IMR-90 (cell line): ENCODE measurements at regions not wholly inside any gene's neighbourhood (a gene's known extent, or its start where the extent isn't known, plus 50 kb on each side); places are given as distances from the start of the nearest gene placed in this dataset.

Experiments
- ATAC-seq: fragments of 200-7000 bp; cut with Tn5 transposase; 2 replicates; pipeline ENCODE4 v1.9.1; 2020; ENCODE audit warnings: low read depth, mild to moderate bottlenecking, moderate library complexity
- BruUV-seq: library from RNA; stranded (reverse); fragments of 400-500 nt; replicated peaks from 2 replicates; lab custom pipeline; 2021; lab: Mats Ljungman, UMichigan
- CTCF ChIA-PET: fragments of 300-600 bp; formaldehyde crosslinking; extraction: SDS; loops from one replicate; lab custom pipeline; 2021; ENCODE audit warnings: antibody characterized with exemption; lab: Yijun Ruan, JAX
- POLR2A ChIA-PET: fragments of 300-600 bp; sonication (Branson Sonifier 250); formaldehyde crosslinking; loops from one replicate; lab custom pipeline; 2022; ENCODE audit warnings: antibody characterized with exemption; ENCODE audit not compliant: unreplicated experiment; lab: Charles Lee
- DNase-seq: peaks from one replicate; pipeline ENCODE4 v3.0.0; 2013
- H2AFZ ChIP-seq: replicated peaks from 2 replicates; pipeline ENCODE3; 2013; ENCODE audit warnings: low read length, mild to moderate bottlenecking; ENCODE audit not compliant: poor library complexity
- H2AK5ac ChIP-seq: 2 replicates; pipeline ENCODE4 v1.6.1; 2013; ENCODE audit warnings: low read depth, low read length, inconsistent platforms
- H2AK9ac ChIP-seq: replicated peaks from 2 replicates; pipeline ENCODE3; 2013; ENCODE audit warnings: mild to moderate bottlenecking, low read depth, low read length, moderate library complexity; ENCODE audit not compliant: poor library complexity
- H2BK120ac ChIP-seq: 2 replicates; pipeline ENCODE4 v1.6.1; 2013; ENCODE audit warnings: low read depth, low read length, inconsistent platforms
- H2BK15ac ChIP-seq: 3 replicates; pipeline ENCODE4 v1.6.1; 2013; ENCODE audit warnings: low read depth, low read length, inconsistent platforms
- H2BK20ac ChIP-seq: 2 replicates; pipeline ENCODE4 v1.6.1; 2013; ENCODE audit warnings: low read depth, mild to moderate bottlenecking, inconsistent platforms, low read length, moderate library complexity
- H2BK5ac ChIP-seq: 2 replicates; pipeline ENCODE4 v1.6.1; 2013; ENCODE audit warnings: mild to moderate bottlenecking, low read depth, low read length, inconsistent platforms; ENCODE audit not compliant: poor library complexity, severe bottlenecking
- H3K14ac ChIP-seq: replicated peaks from 2 replicates; pipeline ENCODE4 v1.6.1; 2013; ENCODE audit warnings: low read depth, low read length, inconsistent platforms
- H3K18ac ChIP-seq: 2 replicates; pipeline ENCODE4 v1.6.1; 2013; ENCODE audit warnings: low read depth, low read length, control low read depth
- H3K23ac ChIP-seq: 2 replicates; pipeline ENCODE4 v1.6.1; 2013; ENCODE audit warnings: low read depth, low read length, inconsistent platforms
- H3K27ac ChIP-seq: 2 replicates; pipeline ENCODE4 v1.5.1; 2013; ENCODE audit warnings: mild to moderate bottlenecking, control low read depth, low read length; ENCODE audit not compliant: insufficient read depth
- H3K27me3 ChIP-seq: 2 replicates; pipeline ENCODE4 v1.6.1; 2013; ENCODE audit warnings: low read length; ENCODE audit not compliant: control insufficient read depth, insufficient read depth
- H3K36me3 ChIP-seq: 2 replicates; pipeline ENCODE4 v1.6.1; 2013; ENCODE audit warnings: low read length, mixed read lengths; ENCODE audit not compliant: control insufficient read depth, insufficient read depth
- H3K4ac ChIP-seq: 2 replicates; pipeline ENCODE4 v1.6.1; 2013; ENCODE audit warnings: low read depth, low read length, inconsistent platforms
- H3K4me1 ChIP-seq: 2 replicates; pipeline ENCODE4 v1.6.1; 2013; ENCODE audit warnings: low read length, mixed read lengths; ENCODE audit not compliant: control insufficient read depth, insufficient read depth
- H3K4me2 ChIP-seq: 2 replicates; pipeline ENCODE4 v1.6.1; 2013; ENCODE audit warnings: low read depth, mild to moderate bottlenecking, control low read depth, low read length, moderate library complexity
- H3K4me3 ChIP-seq: 2 replicates; pipeline ENCODE4 v1.5.1; 2013; ENCODE audit warnings: low read depth, mild to moderate bottlenecking, control low read depth, low read length, moderate library complexity; ENCODE audit not compliant: insufficient read depth
- H3K56ac ChIP-seq: 2 replicates; pipeline ENCODE4 v1.6.1; 2013; ENCODE audit warnings: low read length, inconsistent platforms; ENCODE audit not compliant: insufficient read depth; ENCODE audit errors: extremely low read depth
- H3K79me1 ChIP-seq, 2 experiments: 2 replicates each; pipeline ENCODE4 v1.6.1; 2013; ENCODE audit warnings: low read length in 2 of 2, inconsistent platforms in 1 of 2, low read depth in 1 of 2
- H3K9ac ChIP-seq: 2 replicates; pipeline ENCODE4 v1.6.1; 2013; ENCODE audit warnings: low read depth, low read length, control low read depth
- H3K9me1 ChIP-seq: 2 replicates; pipeline ENCODE4 v1.6.1; 2013; ENCODE audit warnings: low read length, inconsistent platforms; ENCODE audit not compliant: insufficient read depth
- H3K9me3 ChIP-seq: 2 replicates; pipeline ENCODE4 v1.6.1; 2013; ENCODE audit warnings: low read length; ENCODE audit not compliant: control insufficient read depth, insufficient read depth
- H4K20me1 ChIP-seq: 2 replicates; pipeline ENCODE4 v1.6.1; 2013; ENCODE audit warnings: low read length, inconsistent platforms; ENCODE audit not compliant: insufficient read depth
- H4K5ac ChIP-seq: 2 replicates; pipeline ENCODE4 v1.6.1; 2013; ENCODE audit warnings: mild to moderate bottlenecking, low read depth, low read length, control low read depth
- H4K8ac ChIP-seq, 2 experiments: 2 replicates each; pipeline ENCODE4 v1.6.1; 2013; ENCODE audit warnings: low read depth in 2 of 2, low read length in 2 of 2, control low read depth in 1 of 2, inconsistent platforms in 1 of 2
- H4K91ac ChIP-seq: 2 replicates; pipeline ENCODE4 v1.6.1; 2013; ENCODE audit warnings: low read depth, low read length, inconsistent platforms; ENCODE audit not compliant: insufficient read depth
- BHLHE40 ChIP-seq: fragments of 150-350 bp; IDR thresholded peaks from 2 replicates; pipeline ENCODE4 v1.6.1; 2016; ENCODE audit warnings: mild to moderate bottlenecking, low read depth, low read length
- CEBPB ChIP-seq: IDR thresholded peaks from 2 replicates; pipeline ENCODE4 v1.6.1; 2012; ENCODE audit warnings: low read depth, low read length, improper control_type of control experiment
- CHD1 ChIP-seq: IDR thresholded peaks from 2 replicates; pipeline ENCODE4 v1.6.1; 2012; ENCODE audit warnings: low read depth, low read length, improper control_type of control experiment
- MAFK ChIP-seq: IDR thresholded peaks from 2 replicates; pipeline ENCODE4 v1.6.1; 2012; ENCODE audit warnings: low read depth, low read length, improper control_type of control experiment
- MXI1 ChIP-seq: IDR thresholded peaks from 2 replicates; pipeline ENCODE4 v1.6.1; 2012; ENCODE audit warnings: low read depth, mild to moderate bottlenecking, low read length, moderate library complexity, borderline replicate concordance
- NFE2L2 ChIP-seq: fragments of 150-350 bp; IDR thresholded peaks from 2 replicates; pipeline ENCODE4 v1.6.1; 2016; ENCODE audit warnings: low read depth, mild to moderate bottlenecking, low read length
- POLR2A ChIP-seq: IDR thresholded peaks from 2 replicates; pipeline ENCODE4 v1.6.1; 2012; ENCODE audit warnings: mild to moderate bottlenecking, low read depth, low read length
- RAD21 ChIP-seq: IDR thresholded peaks from 2 replicates; pipeline ENCODE4 v1.6.1; 2012; ENCODE audit warnings: low read length, improper control_type of control experiment
- RCOR1 ChIP-seq: IDR thresholded peaks from 2 replicates; pipeline ENCODE4 v1.6.1; 2012; ENCODE audit warnings: mild to moderate bottlenecking, low read length, improper control_type of control experiment; ENCODE audit not compliant: insufficient replicate concordance
- RFX5 ChIP-seq: IDR thresholded peaks from 2 replicates; pipeline ENCODE4 v1.8.0; 2012; ENCODE audit warnings: low read depth, mild to moderate bottlenecking, low read length, moderate library complexity
- WGBS, 2 experiments: methylation state at CpG; one replicate each; pipeline versions ENCODE4 v1.1.5 to v1.1.7; 2013; ENCODE audit warnings: missing lambda C conversion rate in 2 of 2; ENCODE audit not compliant: insufficient read length in 1 of 2; ENCODE audit errors: extremely low coverage in 2 of 2; 5-methylcytosine and 5-hydroxymethylcytosine counted together
- dilution Hi-C: fragments of 300-500 bp; cut with HindIII; formaldehyde crosslinking; loops from one replicate; pipeline ENCODE4 v1.14.3; 2018; ENCODE audit warnings: low sequenced_read_pairs; ENCODE audit not compliant: unreplicated experiment
- in situ Hi-C: fragments of 300-500 bp; cut with MboI; formaldehyde crosslinking; loops from 3 replicates; pipeline ENCODE4 v1.14.3; 2019; ENCODE audit warnings: low sequenced_read_pairs, inconsistent platforms, mixed read lengths
- intact Hi-C: fragments of 100-400 bp; cut with micrococcal nuclease; formaldehyde crosslinking; loops from 2 replicates; pipeline ENCODE4 v1.10.0; 2022
- TF ChIP-seq, protein P1 (sequence below): conservative IDR thresholded peaks from 2 replicates; pipeline ENCODE4 v1.5.1; 2012; ENCODE audit warnings: mild to moderate bottlenecking, low read depth, low read length, improper control_type of control experiment
- TF ChIP-seq, protein P2 (sequence below): fragments of 150-350 bp; IDR thresholded peaks from 2 replicates; pipeline ENCODE4 v1.6.1; 2017; ENCODE audit warnings: mild to moderate bottlenecking, antibody characterized with exemption, low read length, low read depth
- TF ChIP-seq, protein P3 (sequence below): fragments of 150-350 bp; IDR thresholded peaks from 2 replicates; pipeline ENCODE4 v1.6.1; 2016; ENCODE audit warnings: low read depth, mild to moderate bottlenecking, low read length, moderate library complexity, borderline replicate concordance

DNA sequence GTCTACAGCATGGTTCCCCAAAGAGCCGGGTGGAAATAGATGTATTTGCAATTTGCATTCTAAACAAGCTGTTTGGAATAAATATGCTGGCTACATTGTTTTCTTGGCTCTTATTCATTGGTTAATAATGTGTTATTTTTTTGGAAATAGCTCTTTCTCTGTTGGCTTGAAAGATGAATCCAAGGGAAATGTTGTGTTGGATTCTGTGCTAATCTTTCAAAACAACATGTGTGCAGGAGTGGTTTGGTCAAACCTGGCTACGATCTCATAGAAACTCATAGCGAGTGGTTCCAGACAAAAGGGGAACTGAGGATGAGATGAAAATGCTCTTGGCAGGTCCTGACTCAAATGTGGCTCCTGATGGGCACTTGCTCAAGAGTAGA, 63.7 kb upstream of the CXCL14 start:
- Histone ChIP-seq H2AK5ac (no peak overlapping the region), H4K5ac (no peak overlapping the region), H4K20me1 (no peaks in the 10 kb centered on the region), H3K14ac (no peak overlapping the region), H2BK20ac (no peak overlapping the region), H3K18ac (no peak overlapping the region), H2AFZ (no peak overlapping the region), H3K4me3 (no peak overlapping the region), H3K4ac (no peak overlapping the region), H3K36me3 (no peaks in the 10 kb centered on the region), H3K27me3 (no peaks in the 10 kb centered on the region), H2BK5ac (no peak overlapping the region), H2BK120ac (no peak overlapping the region), H4K8ac (no peak overlapping the region), H3K4me1 (no peaks in the 10 kb centered on the region), H3K4me2 (no peak overlapping the region), H3K27ac (no peak overlapping the region), H3K9ac (no peak overlapping the region), H3K23ac (no peak overlapping the region), H3K56ac (no peak overlapping the region), H2AK9ac (no peak overlapping the region), H3K9me3 (no peaks in the 10 kb centered on the region), H3K79me1 (no peaks in the 10 kb centered on the region), H3K9me1 (no peaks in the 10 kb centered on the region), H2BK15ac (no peak overlapping the region), H4K91ac (no peak overlapping the region)
- no CpG with 5 or more reads among the region's 3 CpGs for WGBS, 2 experiments
- intact Hi-C loops (no loop called here), dilution Hi-C loops (no loop called here), in situ Hi-C loops (no loop called here)
- CTCF ChIA-PET = no interaction called here
- TF ChIP-seq MAFK (no peak), NFE2L2 (no peak), POLR2A (no peak), CHD1 (no peak), RCOR1 (no peak), MXI1 (no peak), BHLHE40 (no peak), RFX5 (no peak), RAD21 (no peak), CEBPB (no peak)
- TF ChIP-seq, protein P1, sequence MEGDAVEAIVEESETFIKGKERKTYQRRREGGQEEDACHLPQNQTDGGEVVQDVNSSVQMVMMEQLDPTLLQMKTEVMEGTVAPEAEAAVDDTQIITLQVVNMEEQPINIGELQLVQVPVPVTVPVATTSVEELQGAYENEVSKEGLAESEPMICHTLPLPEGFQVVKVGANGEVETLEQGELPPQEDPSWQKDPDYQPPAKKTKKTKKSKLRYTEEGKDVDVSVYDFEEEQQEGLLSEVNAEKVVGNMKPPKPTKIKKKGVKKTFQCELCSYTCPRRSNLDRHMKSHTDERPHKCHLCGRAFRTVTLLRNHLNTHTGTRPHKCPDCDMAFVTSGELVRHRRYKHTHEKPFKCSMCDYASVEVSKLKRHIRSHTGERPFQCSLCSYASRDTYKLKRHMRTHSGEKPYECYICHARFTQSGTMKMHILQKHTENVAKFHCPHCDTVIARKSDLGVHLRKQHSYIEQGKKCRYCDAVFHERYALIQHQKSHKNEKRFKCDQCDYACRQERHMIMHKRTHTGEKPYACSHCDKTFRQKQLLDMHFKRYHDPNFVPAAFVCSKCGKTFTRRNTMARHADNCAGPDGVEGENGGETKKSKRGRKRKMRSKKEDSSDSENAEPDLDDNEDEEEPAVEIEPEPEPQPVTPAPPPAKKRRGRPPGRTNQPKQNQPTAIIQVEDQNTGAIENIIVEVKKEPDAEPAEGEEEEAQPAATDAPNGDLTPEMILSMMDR = no peak
- TF ChIP-seq, protein P2, sequence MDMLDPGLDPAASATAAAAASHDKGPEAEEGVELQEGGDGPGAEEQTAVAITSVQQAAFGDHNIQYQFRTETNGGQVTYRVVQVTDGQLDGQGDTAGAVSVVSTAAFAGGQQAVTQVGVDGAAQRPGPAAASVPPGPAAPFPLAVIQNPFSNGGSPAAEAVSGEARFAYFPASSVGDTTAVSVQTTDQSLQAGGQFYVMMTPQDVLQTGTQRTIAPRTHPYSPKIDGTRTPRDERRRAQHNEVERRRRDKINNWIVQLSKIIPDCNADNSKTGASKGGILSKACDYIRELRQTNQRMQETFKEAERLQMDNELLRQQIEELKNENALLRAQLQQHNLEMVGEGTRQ = no peak
- TF ChIP-seq, protein P3, sequence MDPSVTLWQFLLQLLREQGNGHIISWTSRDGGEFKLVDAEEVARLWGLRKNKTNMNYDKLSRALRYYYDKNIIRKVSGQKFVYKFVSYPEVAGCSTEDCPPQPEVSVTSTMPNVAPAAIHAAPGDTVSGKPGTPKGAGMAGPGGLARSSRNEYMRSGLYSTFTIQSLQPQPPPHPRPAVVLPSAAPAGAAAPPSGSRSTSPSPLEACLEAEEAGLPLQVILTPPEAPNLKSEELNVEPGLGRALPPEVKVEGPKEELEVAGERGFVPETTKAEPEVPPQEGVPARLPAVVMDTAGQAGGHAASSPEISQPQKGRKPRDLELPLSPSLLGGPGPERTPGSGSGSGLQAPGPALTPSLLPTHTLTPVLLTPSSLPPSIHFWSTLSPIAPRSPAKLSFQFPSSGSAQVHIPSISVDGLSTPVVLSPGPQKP = no peak
- DNase-seq = no peak
- ATAC-seq = no peak
- POLR2A ChIA-PET = no interaction called here
- no TSS peak for BruUV-seq
